ENCODE measurements at regions not wholly inside any gene's neighbourhood (a gene's known extent, or its start where the extent isn't known, plus 50 kb on each side); places are given as distances from the start of the nearest gene placed in this dataset.

GRCh38 chr2:13466076-13466475 is 749.3 kb downstream of the TRIB2 start:
- no peak for ATAC-seq

GRCh38 chr2:13474538-13474937 is 757.8 kb downstream of the TRIB2 start:
- no peak overlapping the region for H3K4me3 ChIP-seq
- H3K36me3 ChIP-seq = no peaks in the 10 kb centered on the region
- intact Hi-C loops (cut with DNase I; ENCODE audit: low total_unique reads) = no loop called here
- no peak overlapping the region for H3K27ac ChIP-seq
- DNase-seq (no peak), ATAC-seq (no peak)
- TF ChIP-seq POLR2A (IDR thresholded peaks at IDR 0.05) (no peak), CTCF (IDR thresholded peaks at IDR 0.05 in 4 of 5, conservative IDR thresholded peaks at IDR 0.05 in 1 of 5) (no peak)
- no peaks in the 10 kb centered on the region for H3K4me1 ChIP-seq
- no peaks in the 10 kb centered on the region for H3K27me3 ChIP-seq
- H3K9me3 ChIP-seq = no peaks in the 10 kb centered on the region
- in situ Hi-C loops (cut with MboI; ENCODE audit: low sequenced_read_pairs in 4 of 4) = no loop called here

More at GRCh38 chr2:13466076-13466475, 749.3 kb downstream of the TRIB2 start:
- Histone ChIP-seq H3K27me3 (no peaks in the 10 kb centered on the region), H3K36me3 (no peaks in the 10 kb centered on the region), H3K27ac (no peak overlapping the region), H3K9me3 (no peaks in the 10 kb centered on the region), H3K4me3 (no peak overlapping the region), H3K4me1 (no peaks in the 10 kb centered on the region)
- intact Hi-C loops (cut with DNase I; ENCODE audit: low total_unique reads) (no loop called here), in situ Hi-C loops (cut with MboI; ENCODE audit: low sequenced_read_pairs in 4 of 4) (no loop called here)
- TF ChIP-seq CTCF (IDR thresholded peaks at IDR 0.05 in 4 of 5, conservative IDR thresholded peaks at IDR 0.05 in 1 of 5) (no peak), POLR2A (IDR thresholded peaks at IDR 0.05) (no peak)
- no peak for DNase-seq

GRCh38 chr2:13480057-13480456 is 763.3 kb downstream of the TRIB2 start:
- in situ Hi-C loops (cut with MboI; ENCODE audit: low sequenced_read_pairs in 4 of 4) (no loop called here), intact Hi-C loops (cut with DNase I; ENCODE audit: low total_unique reads) (no loop called here)
- DNase-seq (no peak), ATAC-seq (no peak)
- H3K27ac ChIP-seq = no peak overlapping the region
- H3K4me1 ChIP-seq = no peaks in the 10 kb centered on the region
- H3K36me3 ChIP-seq = no peaks in the 10 kb centered on the region
- H3K4me3 ChIP-seq = no peak overlapping the region
- H3K27me3 ChIP-seq = no peaks in the 10 kb centered on the region
- no peaks in the 10 kb centered on the region for H3K9me3 ChIP-seq
- TF ChIP-seq CTCF (IDR thresholded peaks at IDR 0.05 in 4 of 5, conservative IDR thresholded peaks at IDR 0.05 in 1 of 5) = no peak

- ATAC-seq (no peak), DNase-seq (no peak)
- intact Hi-C loops (cut with DNase I; ENCODE audit: low total_unique reads) (no loop called here), in situ Hi-C loops (cut with MboI; ENCODE audit: low sequenced_read_pairs in 4 of 4) (no loop called here)
- Histone ChIP-seq H3K4me3 (no peak overlapping the region), H3K4me1 (no peaks in the 10 kb centered on the region), H3K36me3 (no peaks in the 10 kb centered on the region), H3K27me3 (no peaks in the 10 kb centered on the region), H3K27ac (no peak overlapping the region), H3K9me3 (no peaks in the 10 kb centered on the region)
- TF ChIP-seq CTCF (IDR thresholded peaks at IDR 0.05 in 4 of 5, conservative IDR thresholded peaks at IDR 0.05 in 1 of 5) (no peak), POLR2A (IDR thresholded peaks at IDR 0.05) (no peak)
Observed at GRCh38 chr2:13481201-13481600, 764.5 kb downstream of the TRIB2 start.

- intact Hi-C loops (cut with DNase I; ENCODE audit: low total_unique reads) = no loop called here
- no peaks in the 10 kb centered on the region for H3K27me3 ChIP-seq
- no peaks in the 10 kb centered on the region for H3K4me1 ChIP-seq
- H3K27ac ChIP-seq = no peak overlapping the region
- DNase-seq (no peak), ATAC-seq (no peak)
- in situ Hi-C loops (cut with MboI; ENCODE audit: low sequenced_read_pairs in 4 of 4) = no loop called here
- H3K9me3 ChIP-seq = no peaks in the 10 kb centered on the region
- H3K36me3 ChIP-seq = no peaks in the 10 kb centered on the region
- TF ChIP-seq POLR2A (IDR thresholded peaks at IDR 0.05) = no peak
- no peak for TF ChIP-seq CTCF (IDR thresholded peaks at IDR 0.05 in 4 of 5, conservative IDR thresholded peaks at IDR 0.05 in 1 of 5)
- H3K4me3 ChIP-seq = no peak overlapping the region
Observed at GRCh38 chr2:13485256-13485655, 768.5 kb downstream of the TRIB2 start.

All from gastrocnemius medialis (tissue), 4 donors.